ENCODE measurements at regions not wholly inside any gene's neighbourhood (a gene's known extent, or its start where the extent isn't known, plus 50 kb on each side); places are given as distances from the start of the nearest gene placed in this dataset.

GRCh38 chr6:151740820-151741219 is 66.7 kb upstream of the ESR1 start:
- H3K9ac ChIP-seq (ENCODE audit: low read length in 5 of 5) = no peak overlapping the region
- no peak overlapping the region for H3K4me3 ChIP-seq (ENCODE audit: low read depth in 1 of 5, low read length in 5 of 5)
- H3K4me1 ChIP-seq (ENCODE audit: control insufficient read depth in 5 of 5, insufficient read depth in 5 of 5, low read length in 5 of 5) = peaks cover 0 to 7% (median 4%) of the 10 kb centered on the region in 5 donors
- H3K36me3 ChIP-seq (ENCODE audit: control insufficient read depth in 5 of 5, insufficient read depth in 5 of 5, low read length in 5 of 5) = no peaks in the 10 kb centered on the region
- H3K9me3 ChIP-seq (ENCODE audit: control insufficient read depth in 5 of 5, low read length in 5 of 5) = peaks cover 0 to under 1% (median 0%) of the 10 kb centered on the region in 5 donors
- no peak overlapping the region for H3K27ac ChIP-seq (ENCODE audit: low read depth, low read length)
- no peaks in the 10 kb centered on the region for H3K27me3 ChIP-seq (ENCODE audit: control insufficient read depth in 5 of 5, insufficient read depth in 4 of 5, low read length in 5 of 5)

DNA sequence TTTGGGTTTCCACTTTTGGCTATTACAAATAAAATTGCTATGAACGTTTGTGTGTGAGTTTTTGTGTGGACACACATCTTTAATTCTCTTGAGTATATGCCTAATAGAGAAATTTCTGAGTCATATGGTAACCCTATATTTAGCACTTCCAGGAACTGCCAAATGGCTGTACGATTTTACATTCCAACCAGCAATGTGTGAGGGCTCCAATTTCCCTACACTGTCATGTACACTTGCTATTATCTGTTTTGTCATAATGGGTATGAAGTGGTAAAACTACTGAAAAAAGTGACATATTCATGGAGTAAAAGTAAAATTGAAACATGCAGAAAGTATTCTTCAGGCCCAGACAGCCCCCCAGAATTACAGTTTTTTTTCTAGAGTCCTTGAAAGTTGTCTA is 59.6 kb upstream of the ESR1 start:
- Histone ChIP-seq H3K27ac (ENCODE audit: low read depth, low read length) (no peak overlapping the region), H3K4me1 (ENCODE audit: control insufficient read depth in 5 of 5, insufficient read depth in 5 of 5, low read length in 5 of 5) (peaks cover 0 to 5% (median 0%) of the 10 kb centered on the region in 5 donors), H3K9ac (ENCODE audit: low read length in 5 of 5) (no peak overlapping the region), H3K36me3 (ENCODE audit: control insufficient read depth in 5 of 5, insufficient read depth in 5 of 5, low read length in 5 of 5) (no peaks in the 10 kb centered on the region), H3K9me3 (ENCODE audit: control insufficient read depth in 5 of 5, low read length in 5 of 5) (peaks cover 0 to 2% (median 0%) of the 10 kb centered on the region in 5 donors), H3K4me3 (ENCODE audit: low read depth in 1 of 5, low read length in 5 of 5) (no peak overlapping the region), H3K27me3 (ENCODE audit: control insufficient read depth in 5 of 5, insufficient read depth in 4 of 5, low read length in 5 of 5) (no peaks in the 10 kb centered on the region)

DNA sequence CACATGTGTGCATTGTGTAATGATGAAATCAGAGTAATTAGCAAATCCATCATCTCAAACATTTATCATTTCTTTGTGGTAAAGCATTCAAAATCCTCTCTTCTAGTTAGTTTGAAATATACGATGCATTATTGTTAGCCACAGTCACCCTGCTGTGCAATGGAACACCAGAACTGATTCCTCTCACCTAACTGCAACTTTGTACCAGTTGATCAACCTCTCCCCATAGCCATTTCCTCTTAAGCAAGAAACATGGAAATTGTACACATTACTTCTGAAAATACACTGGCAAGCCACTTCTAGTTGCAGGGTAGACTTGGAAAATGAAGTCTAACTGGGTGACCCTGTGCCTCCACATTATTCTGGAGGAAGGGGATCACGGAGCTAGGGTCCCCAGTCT is 58.1 kb upstream of the ESR1 start:
- no peaks in the 10 kb centered on the region for H3K27me3 ChIP-seq (ENCODE audit: control insufficient read depth in 5 of 5, insufficient read depth in 4 of 5, low read length in 5 of 5)
- H3K9me3 ChIP-seq (ENCODE audit: control insufficient read depth in 5 of 5, low read length in 5 of 5) = peaks cover 0 to 2% (median 0%) of the 10 kb centered on the region in 5 donors
- H3K9ac ChIP-seq (ENCODE audit: low read length in 5 of 5) = no peak overlapping the region
- no peak overlapping the region for H3K27ac ChIP-seq (ENCODE audit: low read depth, low read length)
- H3K4me1 ChIP-seq (ENCODE audit: control insufficient read depth in 5 of 5, insufficient read depth in 5 of 5, low read length in 5 of 5) = no peaks in the 10 kb centered on the region
- H3K4me3 ChIP-seq (ENCODE audit: low read depth in 1 of 5, low read length in 5 of 5) = no peak overlapping the region
- no peaks in the 10 kb centered on the region for H3K36me3 ChIP-seq (ENCODE audit: control insufficient read depth in 5 of 5, insufficient read depth in 5 of 5, low read length in 5 of 5)

DNA sequence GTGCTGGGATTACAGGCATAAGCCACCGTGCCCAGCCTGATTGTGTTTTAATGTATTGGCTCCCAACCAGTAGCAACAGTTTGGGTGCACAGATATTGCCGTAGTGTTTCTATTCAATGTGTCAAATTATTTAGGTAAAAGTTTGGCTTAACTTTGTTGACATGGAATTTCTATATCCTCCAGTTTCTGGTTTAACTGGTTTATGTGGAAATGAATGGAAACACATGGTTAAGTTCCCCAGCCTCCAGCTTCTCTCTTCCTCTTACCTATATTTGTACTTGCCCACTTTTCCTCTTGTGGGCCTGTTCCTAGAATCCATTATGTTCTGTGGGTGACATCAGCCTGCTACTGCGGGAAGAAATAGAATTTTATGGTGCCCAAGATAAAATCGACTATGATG is 53.9 kb upstream of the ESR1 start:
- H3K9me3 ChIP-seq (ENCODE audit: control insufficient read depth in 5 of 5, low read length in 5 of 5) = no peaks in the 10 kb centered on the region
- H3K36me3 ChIP-seq (ENCODE audit: control insufficient read depth in 5 of 5, insufficient read depth in 5 of 5, low read length in 5 of 5) = no peaks in the 10 kb centered on the region
- H3K27ac ChIP-seq (ENCODE audit: low read depth, low read length) = no peak overlapping the region
- no peak overlapping the region for H3K9ac ChIP-seq (ENCODE audit: low read length in 5 of 5)
- H3K4me1 ChIP-seq (ENCODE audit: control insufficient read depth in 5 of 5, insufficient read depth in 5 of 5, low read length in 5 of 5) = peaks cover 0 to 13% (median 8%) of the 10 kb centered on the region in 5 donors
- H3K4me3 ChIP-seq (ENCODE audit: low read depth in 1 of 5, low read length in 5 of 5) = no peak overlapping the region
- H3K27me3 ChIP-seq (ENCODE audit: control insufficient read depth in 5 of 5, insufficient read depth in 4 of 5, low read length in 5 of 5) = no peaks in the 10 kb centered on the region

DNA sequence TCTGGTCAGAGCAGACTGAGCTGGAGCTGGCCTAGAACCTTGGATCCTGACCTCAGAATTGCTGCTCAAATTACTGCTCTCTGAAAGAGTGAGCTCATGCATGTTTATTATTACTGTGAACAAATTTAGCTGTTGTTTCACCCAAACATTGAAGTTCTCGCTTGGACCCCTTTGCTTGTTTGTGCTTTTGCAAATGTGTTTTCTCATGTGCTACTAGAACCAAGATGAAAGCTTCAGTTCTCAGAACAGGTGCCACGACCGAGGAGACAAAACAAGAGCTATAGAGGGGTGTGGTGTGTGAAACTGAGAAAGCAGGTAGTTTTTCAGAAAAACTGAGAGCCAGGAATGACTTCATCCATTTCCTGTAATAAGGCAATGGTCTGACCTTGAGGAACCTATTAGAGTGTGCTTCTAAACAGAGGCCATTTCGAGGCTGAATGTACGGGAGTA is 50.0 kb upstream of the ESR1 start:
- no peak overlapping the region for H3K27ac ChIP-seq (ENCODE audit: low read depth, low read length)
- H3K4me1 ChIP-seq (ENCODE audit: control insufficient read depth in 5 of 5, insufficient read depth in 5 of 5, low read length in 5 of 5) = peaks cover 0 to 13% (median 8%) of the 10 kb centered on the region in 5 donors
- H3K9me3 ChIP-seq (ENCODE audit: control insufficient read depth in 5 of 5, low read length in 5 of 5) = no peaks in the 10 kb centered on the region
- H3K4me3 ChIP-seq (ENCODE audit: low read depth in 1 of 5, low read length in 5 of 5) = no peak overlapping the region
- no peaks in the 10 kb centered on the region for H3K36me3 ChIP-seq (ENCODE audit: control insufficient read depth in 5 of 5, insufficient read depth in 5 of 5, low read length in 5 of 5)
- no peaks in the 10 kb centered on the region for H3K27me3 ChIP-seq (ENCODE audit: control insufficient read depth in 5 of 5, insufficient read depth in 4 of 5, low read length in 5 of 5)
- H3K9ac ChIP-seq (ENCODE audit: low read length in 5 of 5) = no peak overlapping the region

All from subcutaneous abdominal adipose tissue (tissue), 5 donors.